Activated CD4-positive, alpha-beta T cell treated with anti-CD3 and anti-CD28 coated beads, Interleukin-2, Interleukin-4, amounts not matched to agents 100 ng/mL and 50 ng/mL, durations not matched to agents 16 hours and 8 hours (primary cell): ENCODE measurements at regions not wholly inside any gene's neighbourhood (a gene's known extent, or its start where the extent isn't known, plus 50 kb on each side); places are given as distances from the start of the nearest gene placed in this dataset.
"Not testable (repeated sequence)": the region's sequence is repeated elsewhere in the genome, so short reads cannot be mapped to it uniquely, and the experiment has no call there.

Source experiments
- DNase-seq: peaks from one replicate; pipeline ENCODE4 v3.0.0-alpha.2; 2020; ENCODE audit warnings: low spot score

- no peak for DNase-seq
Measured at GRCh38 chrX:25851141-25851540, 287.0 kb upstream of the MAGEB18 start.

- no peak for DNase-seq
Measured at GRCh38 chrX:25853002-25853479, 285.1 kb upstream of the MAGEB18 start.

GRCh38 chrX:25858273-25858880 lies 279.8 kb upstream of the MAGEB18 start:
- DNase-seq = no peak

- no peak for DNase-seq
Measured at GRCh38 chrX:25860322-25860721, 277.8 kb upstream of the MAGEB18 start.

- DNase-seq = no peak
Measured at GRCh38 chrX:25869761-25870160, 268.4 kb upstream of the MAGEB18 start.

- no peak for DNase-seq
Measured at GRCh38 chrX:25872786-25873185, 265.4 kb upstream of the MAGEB18 start.

- DNase-seq = no peak
Measured at GRCh38 chrX:25873196-25873595, 264.9 kb upstream of the MAGEB18 start.

- no peak for DNase-seq
Measured at GRCh38 chrX:25878806-25879205, 259.3 kb upstream of the MAGEB18 start.

- DNase-seq = not testable (repeated sequence)
Measured at GRCh38 chrX:25882503-25882902, 255.6 kb upstream of the MAGEB18 start.

- no peak for DNase-seq
Measured at GRCh38 chrX:25897758-25898157, 240.4 kb upstream of the MAGEB18 start.

- DNase-seq = not testable (repeated sequence)
Measured at GRCh38 chrX:25905728-25906127, 232.4 kb upstream of the MAGEB18 start.

- DNase-seq = no peak
Measured at GRCh38 chrX:25925946-25926345, 212.2 kb upstream of the MAGEB18 start.

- no peak for DNase-seq
Measured at GRCh38 chrX:25928316-25928715, 209.8 kb upstream of the MAGEB18 start.

GRCh38 chrX:25941087-25941486 lies 197.1 kb upstream of the MAGEB18 start:
- no peak for DNase-seq

- DNase-seq = no peak
Measured at GRCh38 chrX:25941559-25942250, 196.4 kb upstream of the MAGEB18 start.

GRCh38 chrX:25968920-25969319 lies 169.2 kb upstream of the MAGEB18 start:
- DNase-seq = peak; percentile 23

- DNase-seq = no peak
Measured at GRCh38 chrX:25976683-25977310, 161.3 kb upstream of the MAGEB18 start.

- no peak for DNase-seq
Measured at GRCh38 chrX:25998687-25999086, 139.5 kb upstream of the MAGEB18 start.

- no peak for DNase-seq
Measured at GRCh38 chrX:26007462-26007861, 130.7 kb upstream of the MAGEB18 start.

- DNase-seq = no peak
Measured at GRCh38 chrX:26008042-26008441, 130.1 kb upstream of the MAGEB18 start.

- no peak for DNase-seq
Measured at GRCh38 chrX:26008691-26009090, 129.5 kb upstream of the MAGEB18 start.

GRCh38 chrX:26019386-26019785 lies 118.8 kb upstream of the MAGEB18 start:
- DNase-seq = no peak

GRCh38 chrX:26026179-26026578 lies 112.0 kb upstream of the MAGEB18 start:
- DNase-seq = no peak
